A549 (cell line): ENCODE measurements at regions not wholly inside any gene's neighbourhood (a gene's known extent, or its start where the extent isn't known, plus 50 kb on each side); places are given as distances from the start of the nearest gene placed in this dataset.

ENCODE experiments used
- ATAC-seq, 2 experiments: fragments of 200-7000 bp in 1 of 2; fragments of >200 bp in 1 of 2; cut with Nextera tagmentation in 1 of 2; cut with Tn5 transposase in 1 of 2; 3 replicates each; pipeline versions ENCODE4 v1.8.0 to v1.9.1; 2018 to 2020; ENCODE audit warnings: mild to moderate bottlenecking in 1 of 2, moderate library complexity in 1 of 2
- CTCF ChIA-PET: fragments of 300-600 bp; sonication (Branson Sonifier 250); formaldehyde crosslinking; extraction: SDS; loops from one replicate; lab custom pipeline; 2021; ENCODE audit warnings: antibody characterized with exemption, inconsistent platforms; lab: Yijun Ruan, JAX
- POLR2A ChIA-PET: fragments of 350-600 bp; formaldehyde crosslinking; extraction: SDS; loops from one replicate; lab custom pipeline; 2021; ENCODE audit warnings: antibody characterized with exemption, inconsistent platforms; lab: Yijun Ruan, JAX
- DNase-seq, 2 experiments: peaks; one replicate each; pipeline versions ENCODE4 v3.0.0 to v3.0.0-alpha.2; 2011 to 2016; ENCODE audit warnings: low read depth in 1 of 2, low spot score in 1 of 2
- FAIRE-seq: peaks from 2 replicates; lab custom pipeline; 2011; peaks lifted over from hg19 to GRCh38; lab: Jason Lieb, UNC
- H3K27ac ChIP-seq, 2 experiments: fragments of >200 bp; sonication (Bioruptor Twin); formaldehyde crosslinking; 3 replicates each; pipeline ENCODE4 v1.5.1; 2016 to 2017
- H3K4me1 ChIP-seq: fragments of >200 bp; sonication (Bioruptor Twin); formaldehyde crosslinking; 3 replicates; pipeline ENCODE4 v1.6.1; 2016
- H3K4me2 ChIP-seq: fragments of >200 bp; sonication (Bioruptor Twin); formaldehyde crosslinking; 3 replicates; pipeline ENCODE4 v1.6.1; 2016
- H3K4me3 ChIP-seq: fragments of >200 bp; sonication (Bioruptor Twin); formaldehyde crosslinking; 3 replicates; pipeline ENCODE4 v1.5.1; 2016
- H3K9me3 ChIP-seq: fragments of >200 bp; sonication (Bioruptor Twin); formaldehyde crosslinking; 3 replicates; pipeline ENCODE4 v1.6.1; 2016
- CBX8 ChIP-seq: fragments of 200-600 bp; sonication (generic); IDR thresholded peaks from 2 replicates; pipeline ENCODE4 v1.6.1; 2016
- CHD2 ChIP-seq: fragments of 150-350 bp; IDR thresholded peaks from 2 replicates; pipeline ENCODE4 v1.6.1; 2014; ENCODE audit warnings: low read length; ENCODE audit not compliant: partially characterized antibody
- CHD4 ChIP-seq: fragments of 200-600 bp; sonication (generic); IDR thresholded peaks from 2 replicates; pipeline ENCODE4 v1.6.1; 2016; ENCODE audit warnings: antibody characterized with exemption, mild to moderate bottlenecking, borderline replicate concordance
- EHF ChIP-seq: fragments of 250-450 bp; sonication (Bioruptor Pico); IDR thresholded peaks from 2 replicates; pipeline ENCODE4 v1.5.0; 2020; ENCODE audit warnings: mild to moderate bottlenecking
- EP300 ChIP-seq, 2 experiments: fragments of >200 bp; sonication (Bioruptor Twin); formaldehyde crosslinking; IDR thresholded peaks; 2 replicates in 1 of 2; 3 replicates in 1 of 2; pipeline ENCODE4 v1.6.1; 2016 to 2017
- ESRRA ChIP-seq: fragments of 150-350 bp; IDR thresholded peaks from 2 replicates; pipeline ENCODE4 v1.6.1; 2014; ENCODE audit warnings: mild to moderate bottlenecking, low read length, borderline replicate concordance
- HOXB13 ChIP-seq: fragments of 250-450 bp; sonication (Bioruptor Pico); IDR thresholded peaks from 2 replicates; pipeline ENCODE4 v1.5.0; 2020; ENCODE audit warnings: low read depth, mild to moderate bottlenecking, moderate library complexity
- HOXB5 ChIP-seq: fragments of 250-450 bp; sonication (Bioruptor Pico); IDR thresholded peaks from 2 replicates; pipeline ENCODE4 v1.5.0; 2020; ENCODE audit warnings: mild to moderate bottlenecking, moderate library complexity
- JUNB ChIP-seq: fragments of >200 bp; sonication (Bioruptor Twin); formaldehyde crosslinking; IDR thresholded peaks from 2 replicates; pipeline ENCODE4 v1.6.1; 2016
- KDM5A ChIP-seq: fragments of 200-600 bp; sonication (generic); IDR thresholded peaks from 2 replicates; pipeline ENCODE4 v1.6.1; 2016; ENCODE audit warnings: antibody characterized with exemption, mild to moderate bottlenecking
- MAFK ChIP-seq: fragments of 450-650 bp; IDR thresholded peaks from 2 replicates; pipeline ENCODE4 v1.6.1; 2014; ENCODE audit not compliant: partially characterized antibody
- MYC ChIP-seq: IDR thresholded peaks from 2 replicates; pipeline ENCODE4 v1.6.1; 2012; ENCODE audit warnings: mild to moderate bottlenecking, inconsistent platforms, low read length, improper control_type of control experiment, borderline replicate concordance
- POLR2A ChIP-seq: IDR thresholded peaks from 2 replicates; pipeline ENCODE4 v1.6.1; 2012; ENCODE audit warnings: mild to moderate bottlenecking, low read length
- RARB ChIP-seq: fragments of 250-450 bp; sonication (Bioruptor Pico); IDR thresholded peaks from 2 replicates; pipeline ENCODE4 v1.8.0; 2021; ENCODE audit warnings: mild to moderate bottlenecking, moderate library complexity
- RFX5 ChIP-seq: fragments of 450-650 bp; IDR thresholded peaks from 2 replicates; pipeline ENCODE4 v1.7.1; 2014; ENCODE audit warnings: antibody characterized with exemption, mild to moderate bottlenecking, moderate library complexity
- RNF2 ChIP-seq: fragments of 200-600 bp; sonication (generic); IDR thresholded peaks from 2 replicates; pipeline ENCODE4 v1.6.1; 2016; ENCODE audit warnings: low read depth, mild to moderate bottlenecking, antibody characterized with exemption, moderate library complexity, borderline replicate concordance
- TFCP2L1 ChIP-seq: fragments of 250-450 bp; sonication (Bioruptor Pico); IDR thresholded peaks from 2 replicates; pipeline ENCODE4 v1.5.0; 2021; ENCODE audit warnings: mild to moderate bottlenecking
- ZFP36 ChIP-seq: fragments of 450-650 bp; IDR thresholded peaks from 2 replicates; pipeline ENCODE4 v1.6.1; 2014; ENCODE audit warnings: borderline replicate concordance; ENCODE audit not compliant: partially characterized antibody
- ZNF302 ChIP-seq: fragments of 250-450 bp; sonication (Bioruptor Pico); IDR thresholded peaks from 2 replicates; pipeline ENCODE4 v1.9.0; 2021; ENCODE audit warnings: inconsistent platforms, mild to moderate bottlenecking, moderate library complexity
- ZSCAN20 ChIP-seq: fragments of 250-450 bp; sonication (Bioruptor Pico); IDR thresholded peaks from 2 replicates; pipeline ENCODE4 v1.8.0; 2022; ENCODE audit warnings: mild to moderate bottlenecking, moderate library complexity
- WGBS: methylation state at CpG from one replicate; pipeline ENCODE4 v1.1.6; 2017; ENCODE audit errors: missing lambda C conversion rate; 5-methylcytosine and 5-hydroxymethylcytosine counted together
- TF ChIP-seq, protein P1 (sequence below): IDR thresholded peaks from 2 replicates; pipeline ENCODE4 v1.6.1; 2012
- TF ChIP-seq, protein P2 (sequence below): IDR thresholded peaks from 2 replicates; pipeline ENCODE4 v1.6.1; 2012
- TF ChIP-seq, protein P3 (sequence below): IDR thresholded peaks from 2 replicates; pipeline ENCODE4 v1.6.1; 2012; ENCODE audit warnings: low read depth, borderline replicate concordance

DNA sequence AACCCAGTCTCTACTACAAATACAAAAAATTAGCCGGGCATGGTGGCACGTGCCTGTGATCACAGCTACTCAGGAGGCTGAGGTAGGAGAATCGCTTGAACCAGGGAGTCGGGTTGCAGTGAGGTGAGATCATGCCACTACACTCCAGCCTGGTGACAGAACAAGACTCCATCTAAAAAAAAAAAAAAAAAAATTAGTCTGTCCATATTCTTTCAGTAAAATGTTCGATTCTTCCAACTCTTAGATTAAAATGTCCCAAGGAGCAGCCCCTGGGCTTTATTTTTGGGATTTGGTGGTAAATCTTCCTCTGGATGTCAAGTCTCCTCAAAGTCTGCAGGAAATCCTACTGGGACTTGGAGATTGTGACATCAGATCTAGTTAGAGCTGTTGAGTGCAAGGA, 101.0 kb upstream of the EEF1E1 start:
- no peak overlapping the region for H3K27ac ChIP-seq
- H3K4me3 ChIP-seq = no peak overlapping the region
- no peak for DNase-seq
- no peak for FAIRE-seq
- TF ChIP-seq TFCP2L1 (CRISPR knock-in tag) = no peak
- TF ChIP-seq RNF2 = no peak
- H3K4me1 ChIP-seq = no peaks in the 10 kb centered on the region
- H3K9me3 ChIP-seq = no peaks in the 10 kb centered on the region
- no peak overlapping the region for H3K4me2 ChIP-seq
- WGBS = 31% methylated on average over 5 of the region's 5 CpGs
- ATAC-seq = no peak
- ChIA-PET POLR2A (no interaction called here), CTCF (interaction anchor here (1.1 to 1.6 kb wide), 2 partner anchors 11 to 72 kb away, joined by 3 read pairs; no protein-coding TSS in a partner anchor)

DNA sequence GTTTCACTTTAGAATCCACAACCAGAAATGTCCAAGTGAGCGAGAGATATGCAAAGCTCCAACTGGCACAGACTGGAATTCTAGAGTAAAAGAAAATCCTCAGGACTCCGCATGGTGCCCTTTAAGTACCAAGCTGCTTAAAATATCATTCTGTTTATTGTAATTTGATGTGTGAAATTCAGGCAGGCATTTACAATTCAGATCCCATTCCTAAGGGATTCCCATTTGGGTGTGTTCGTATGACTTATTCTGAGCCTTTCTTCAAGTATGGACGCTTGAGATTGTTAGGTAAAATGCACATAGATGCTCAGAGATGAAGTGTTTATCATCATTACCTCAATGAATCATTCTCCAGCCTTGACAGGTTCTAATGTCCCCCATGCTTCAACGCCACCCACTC, 99.3 kb upstream of the EEF1E1 start:
- H3K27ac ChIP-seq = no peak overlapping the region
- POLR2A ChIA-PET = no interaction called here
- FAIRE-seq (no peak), ATAC-seq (no peak), DNase-seq (no peak)
- no peak overlapping the region for H3K4me3 ChIP-seq
- TF ChIP-seq EP300 (IDR thresholded peaks at IDR 0.05) (no peak), ZSCAN20 (no peak), RFX5 (no peak), CHD2 (no peak)
- TF ChIP-seq, protein P1, sequence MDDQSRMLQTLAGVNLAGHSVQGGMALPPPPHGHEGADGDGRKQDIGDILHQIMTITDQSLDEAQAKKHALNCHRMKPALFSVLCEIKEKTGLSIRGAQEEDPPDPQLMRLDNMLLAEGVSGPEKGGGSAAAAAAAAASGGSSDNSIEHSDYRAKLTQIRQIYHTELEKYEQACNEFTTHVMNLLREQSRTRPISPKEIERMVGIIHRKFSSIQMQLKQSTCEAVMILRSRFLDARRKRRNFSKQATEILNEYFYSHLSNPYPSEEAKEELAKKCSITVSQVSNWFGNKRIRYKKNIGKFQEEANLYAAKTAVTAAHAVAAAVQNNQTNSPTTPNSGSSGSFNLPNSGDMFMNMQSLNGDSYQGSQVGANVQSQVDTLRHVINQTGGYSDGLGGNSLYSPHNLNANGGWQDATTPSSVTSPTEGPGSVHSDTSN = no peak
- CTCF ChIA-PET = interaction anchor here (0.8 kb wide), 1 partner anchor 18 kb away, joined by 3 read pairs; no protein-coding TSS in a partner anchor
- no peak overlapping the region for H3K4me2 ChIP-seq
- H3K4me1 ChIP-seq = no peaks in the 10 kb centered on the region
- 41% methylated on average over 5 of the region's 5 CpGs for WGBS
- no peaks in the 10 kb centered on the region for H3K9me3 ChIP-seq

DNA sequence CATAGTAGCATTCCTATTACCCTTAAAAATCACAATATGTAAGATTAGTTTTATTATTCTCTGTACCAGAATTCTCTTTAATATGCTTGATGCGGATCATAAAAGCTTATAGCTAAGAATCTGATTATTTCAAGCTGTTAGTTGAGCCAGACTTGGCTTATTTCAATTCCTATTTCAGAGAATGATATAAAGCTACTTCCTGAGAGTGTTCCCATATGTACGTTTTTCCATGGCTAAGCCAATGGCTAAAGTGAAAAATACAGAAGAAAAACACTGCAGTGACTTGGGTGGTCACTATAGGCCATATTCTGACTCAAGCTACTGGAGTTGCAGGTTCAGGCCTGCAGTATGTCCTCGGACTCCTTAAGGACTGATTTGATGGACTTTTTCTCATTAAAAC, 97.9 kb upstream of the EEF1E1 start:
- Histone ChIP-seq H3K9me3 (no peaks in the 10 kb centered on the region), H3K4me3 (no peak overlapping the region), H3K4me2 (no peak overlapping the region), H3K27ac (no peak overlapping the region), H3K4me1 (no peaks in the 10 kb centered on the region)
- ATAC-seq (no peak), DNase-seq (no peak), FAIRE-seq (no peak)
- TF ChIP-seq ZFP36 (no peak), CHD2 (no peak), EHF (no peak), RARB (CRISPR knock-in tag) (no peak), TFCP2L1 (CRISPR knock-in tag) (no peak), HOXB5 (CRISPR knock-in tag) (no peak), MAFK (no peak), HOXB13 (CRISPR knock-in tag) (no peak), ESRRA (no peak), KDM5A (no peak), CBX8 (no peak), ZNF302 (CRISPR knock-in tag) (no peak), JUNB (no peak), CHD4 (no peak), POLR2A (no peak), MYC (no peak)
- TF ChIP-seq, protein P2, sequence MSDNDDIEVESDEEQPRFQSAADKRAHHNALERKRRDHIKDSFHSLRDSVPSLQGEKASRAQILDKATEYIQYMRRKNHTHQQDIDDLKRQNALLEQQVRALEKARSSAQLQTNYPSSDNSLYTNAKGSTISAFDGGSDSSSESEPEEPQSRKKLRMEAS = no peak
- TF ChIP-seq, protein P1 = no peak
- TF ChIP-seq, protein P3, sequence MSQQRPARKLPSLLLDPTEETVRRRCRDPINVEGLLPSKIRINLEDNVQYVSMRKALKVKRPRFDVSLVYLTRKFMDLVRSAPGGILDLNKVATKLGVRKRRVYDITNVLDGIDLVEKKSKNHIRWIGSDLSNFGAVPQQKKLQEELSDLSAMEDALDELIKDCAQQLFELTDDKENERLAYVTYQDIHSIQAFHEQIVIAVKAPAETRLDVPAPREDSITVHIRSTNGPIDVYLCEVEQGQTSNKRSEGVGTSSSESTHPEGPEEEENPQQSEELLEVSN = no peak
- CTCF ChIA-PET = interaction anchor here (1.1 kb wide), 1 partner anchor 19 kb away, joined by 5 read pairs; no protein-coding TSS in a partner anchor
- 33% methylated on average over 3 of the region's 3 CpGs for WGBS
- POLR2A ChIA-PET = no interaction called here
